DND-41 (cell line): ENCODE measurements at regions not wholly inside any gene's neighbourhood (a gene's known extent, or its start where the extent isn't known, plus 50 kb on each side); places are given as distances from the start of the nearest gene placed in this dataset.

ENCODE experiments used
- CTCF ChIP-seq: IDR thresholded peaks from 2 replicates; pipeline ENCODE4 v1.5.1; 2012; ENCODE audit warnings: borderline replicate concordance, low read length, moderate library complexity, mild to moderate bottlenecking; ENCODE audit not compliant: poor library complexity, severe bottlenecking; ENCODE audit errors: extremely low read depth
- EZH2 ChIP-seq: IDR thresholded peaks from 3 replicates; pipeline ENCODE4 v1.6.1; 2012; ENCODE audit warnings: borderline replicate concordance, low read depth, mild to moderate bottlenecking, moderate library complexity, low read length, inconsistent platforms; ENCODE audit not compliant: severe bottlenecking

- TF ChIP-seq CTCF = no peak
- no peak for TF ChIP-seq EZH2
Measured at GRCh38 chr4:82046796-82047195, 327.0 kb downstream of the HNRNPD start.
